ENCODE measurements at regions not wholly inside any gene's neighbourhood (a gene's known extent, or its start where the extent isn't known, plus 50 kb on each side); places are given as distances from the start of the nearest gene placed in this dataset.

DNA sequence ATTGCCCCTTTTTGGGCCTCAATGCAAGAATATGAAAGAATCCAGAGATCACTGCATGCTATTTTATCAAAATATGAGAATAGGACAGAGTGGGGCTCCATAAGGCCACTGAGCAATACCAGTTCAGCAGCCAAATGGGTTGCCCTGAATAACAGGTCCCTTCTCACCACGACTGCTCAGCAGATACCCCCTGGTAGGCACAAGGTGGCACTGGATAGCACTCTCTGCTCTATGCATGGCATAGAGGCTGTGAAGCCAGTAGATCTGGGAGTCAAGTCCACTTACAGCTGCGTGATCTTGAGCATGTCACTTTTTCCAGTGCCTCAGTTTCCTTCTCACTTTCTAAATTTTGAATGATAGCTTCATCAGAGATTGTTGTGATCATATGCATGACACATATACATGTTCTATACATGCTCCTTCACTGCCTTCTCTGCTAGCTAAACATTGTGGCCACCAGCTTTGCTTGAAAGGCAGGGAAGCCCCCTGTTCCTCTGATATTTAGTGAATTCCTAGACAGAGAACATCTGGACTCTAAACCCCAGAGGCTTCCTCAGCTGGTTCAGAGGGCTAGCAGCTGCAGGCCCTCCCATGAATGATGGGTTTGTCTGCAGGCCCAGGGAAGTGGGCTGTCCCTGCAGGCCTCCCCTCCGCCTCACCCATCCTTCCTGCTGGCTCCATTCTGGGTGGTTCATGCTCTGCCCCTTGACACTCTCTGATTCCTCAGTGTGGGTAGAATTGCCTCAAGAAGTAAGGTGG, 84.9 kb upstream of the ASIC2 start:
- TF ChIP-seq POLR2A (IDR thresholded peaks at IDR 0.05): no peak
- TF ChIP-seq, protein P1, sequence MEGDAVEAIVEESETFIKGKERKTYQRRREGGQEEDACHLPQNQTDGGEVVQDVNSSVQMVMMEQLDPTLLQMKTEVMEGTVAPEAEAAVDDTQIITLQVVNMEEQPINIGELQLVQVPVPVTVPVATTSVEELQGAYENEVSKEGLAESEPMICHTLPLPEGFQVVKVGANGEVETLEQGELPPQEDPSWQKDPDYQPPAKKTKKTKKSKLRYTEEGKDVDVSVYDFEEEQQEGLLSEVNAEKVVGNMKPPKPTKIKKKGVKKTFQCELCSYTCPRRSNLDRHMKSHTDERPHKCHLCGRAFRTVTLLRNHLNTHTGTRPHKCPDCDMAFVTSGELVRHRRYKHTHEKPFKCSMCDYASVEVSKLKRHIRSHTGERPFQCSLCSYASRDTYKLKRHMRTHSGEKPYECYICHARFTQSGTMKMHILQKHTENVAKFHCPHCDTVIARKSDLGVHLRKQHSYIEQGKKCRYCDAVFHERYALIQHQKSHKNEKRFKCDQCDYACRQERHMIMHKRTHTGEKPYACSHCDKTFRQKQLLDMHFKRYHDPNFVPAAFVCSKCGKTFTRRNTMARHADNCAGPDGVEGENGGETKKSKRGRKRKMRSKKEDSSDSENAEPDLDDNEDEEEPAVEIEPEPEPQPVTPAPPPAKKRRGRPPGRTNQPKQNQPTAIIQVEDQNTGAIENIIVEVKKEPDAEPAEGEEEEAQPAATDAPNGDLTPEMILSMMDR (IDR thresholded peaks at IDR 0.05): no peak

All from Peyer's patch (tissue), 4 donors.